CD14-positive monocyte (primary cell): ENCODE measurements at regions not wholly inside any gene's neighbourhood (a gene's known extent, or its start where the extent isn't known, plus 50 kb on each side); places are given as distances from the start of the nearest gene placed in this dataset.
A peak's percentile ranks its signal among the peaks of the same experiment; 100 is the strongest.

Experiments
- DNase-seq, 3 donors: peaks; one replicate each; pipeline ENCODE4 v3.0.0-alpha.2; 2011 to 2022
- H2AFZ ChIP-seq: 2 replicates; pipeline ENCODE4 v1.6.0; 2012; ENCODE audit warnings: mild to moderate bottlenecking, low read depth, low read length, inconsistent platforms; ENCODE audit not compliant: insufficient read depth, poor library complexity, severe bottlenecking
- H3K27ac ChIP-seq, 2 donors: 1 replicate in 1 of 2; 2 replicates in 1 of 2; pipeline ENCODE4 v1.5.1; 2012 to 2013; ENCODE audit warnings: low read length in 2 of 2, control low read depth in 1 of 2, inconsistent platforms in 1 of 2, low read depth in 1 of 2, mild to moderate bottlenecking in 1 of 2
- H3K27me3 ChIP-seq, 2 donors: one replicate each; pipeline versions ENCODE4 v1.6.0 to v1.6.1; 2011 to 2013; ENCODE audit warnings: low read length in 2 of 2; ENCODE audit not compliant: control insufficient read depth in 2 of 2, insufficient read depth in 2 of 2
- H3K36me3 ChIP-seq, 2 donors: replicated peaks in 1 of 2; 1 replicate in 1 of 2; 2 replicates in 1 of 2; pipeline versions ENCODE4 v1.5.1 to v1.6.1; 2012 to 2013; ENCODE audit warnings: low read length in 2 of 2, control low read depth in 1 of 2, inconsistent platforms in 1 of 2, mild to moderate bottlenecking in 1 of 2; ENCODE audit not compliant: insufficient read depth in 2 of 2, control insufficient read depth in 1 of 2
- H3K4me1 ChIP-seq, 2 donors: 1 replicate in 1 of 2; 2 replicates in 1 of 2; pipeline versions ENCODE4 v1.5.1 to v1.6.1; 2012 to 2013; ENCODE audit warnings: low read length in 2 of 2, control low read depth in 1 of 2, inconsistent platforms in 1 of 2, mild to moderate bottlenecking in 1 of 2, moderate library complexity in 1 of 2; ENCODE audit not compliant: insufficient read depth in 2 of 2, control insufficient read depth in 1 of 2
- H3K4me2 ChIP-seq: replicated peaks from 2 replicates; pipeline ENCODE3; 2012; ENCODE audit warnings: low read length, moderate library complexity, mild to moderate bottlenecking; ENCODE audit not compliant: poor library complexity, severe bottlenecking; ENCODE audit errors: extremely low read depth
- H3K4me3 ChIP-seq, 3 experiments: fragments of 200-600 bp in 1 of 3; sonication (generic) in 1 of 3; replicated peaks in 1 of 3; 1 replicate in 2 of 3; 2 replicates in 1 of 3; pipeline ENCODE4 v1.5.1; 2011 to 2013; ENCODE audit warnings: low read length in 3 of 3, mild to moderate bottlenecking in 3 of 3, control low read depth in 2 of 3, low read depth in 2 of 3, inconsistent platforms in 1 of 3, moderate library complexity in 1 of 3
- H3K79me2 ChIP-seq: 2 replicates; pipeline ENCODE4 v1.6.0; 2012; ENCODE audit warnings: mild to moderate bottlenecking, control low read depth, inconsistent platforms, low read length, moderate library complexity; ENCODE audit not compliant: insufficient read depth
- H3K9ac ChIP-seq: 2 replicates; pipeline ENCODE4 v1.6.0; 2017; ENCODE audit warnings: low read length, mild to moderate bottlenecking; ENCODE audit not compliant: insufficient read depth, poor library complexity, severe bottlenecking
- H3K9me3 ChIP-seq, 2 donors: replicated peaks in 1 of 2; 1 replicate in 1 of 2; 2 replicates in 1 of 2; pipeline versions ENCODE4 v1.5.1 to v1.6.1; 2012 to 2013; ENCODE audit warnings: low read length in 2 of 2, control low read depth in 1 of 2; ENCODE audit not compliant: control insufficient read depth in 1 of 2, insufficient read depth in 1 of 2
- H4K20me1 ChIP-seq: 2 replicates; pipeline ENCODE4 v1.6.0; 2012; ENCODE audit warnings: mild to moderate bottlenecking, low read length, control low read depth, moderate library complexity; ENCODE audit not compliant: insufficient read depth
- H3K27ac Mint-ChIP-seq, 7 donors: one replicate each; pipeline ENCODE4 v1.8.0; 2020; ENCODE audit warnings: mild to moderate bottlenecking in 7 of 7, mixed read lengths in 7 of 7, moderate library complexity in 6 of 7, inconsistent platforms in 2 of 7
- H3K27me3 Mint-ChIP-seq, 3 donors: one replicate each; pipeline ENCODE4 v1.8.0; 2021 to 2022; ENCODE audit warnings: low read depth in 3 of 3, mild to moderate bottlenecking in 3 of 3, mixed read lengths in 3 of 3, moderate library complexity in 3 of 3, inconsistent platforms in 1 of 3
- H3K36me3 Mint-ChIP-seq, 2 donors: one replicate each; pipeline ENCODE4 v1.8.0; 2020; ENCODE audit warnings: mixed read lengths in 2 of 2, inconsistent platforms in 1 of 2, mild to moderate bottlenecking in 1 of 2
- H3K4me1 Mint-ChIP-seq: one replicate; pipeline ENCODE4 v1.8.0; 2020; ENCODE audit warnings: mild to moderate bottlenecking, mixed read lengths
- H3K4me3 Mint-ChIP-seq, 2 donors: one replicate each; pipeline ENCODE4 v1.8.0; 2020; ENCODE audit warnings: mild to moderate bottlenecking in 2 of 2, mixed read lengths in 2 of 2, moderate library complexity in 1 of 2
- H3K9me3 Mint-ChIP-seq, 7 donors: one replicate each; pipeline ENCODE4 v1.8.0; 2020 to 2022; ENCODE audit warnings: mixed read lengths in 7 of 7, mild to moderate bottlenecking in 6 of 7, moderate library complexity in 6 of 7, inconsistent platforms in 2 of 7
- CTCF ChIP-seq: fragments of 200-600 bp; IDR thresholded peaks from one replicate; pipeline ENCODE4 v1.8.0; 2022; ENCODE audit warnings: antibody characterized with exemption, mild to moderate bottlenecking
- WGBS: methylation state at CpG from one replicate; pipeline ENCODE4 v1.1.5; 2013; ENCODE audit warnings: missing lambda C conversion rate; ENCODE audit not compliant: insufficient coverage; 5-methylcytosine and 5-hydroxymethylcytosine counted together
- intact Hi-C, 2 donors: fragments of 100-400 bp; cut with micrococcal nuclease; formaldehyde crosslinking; loops; one replicate each; pipeline versions ENCODE4 v1.15.0 to v1.15.1; 2023

- no peaks in the 10 kb centered on the region for H3K36me3 Mint-ChIP-seq
- no peaks in the 10 kb centered on the region for H3K4me1 ChIP-seq
- H3K27ac Mint-ChIP-seq: no peak overlapping the region
- no peak overlapping the region for H3K4me2 ChIP-seq
- no peak for DNase-seq
- intact Hi-C loops: no loop called here
- peaks cover 0 to 2% (median 1%) of the 10 kb centered on the region in 3 donors for H3K27me3 Mint-ChIP-seq
- no peaks in the 10 kb centered on the region for H3K9me3 ChIP-seq
- no peaks in the 10 kb centered on the region for H3K79me2 ChIP-seq
- no peaks in the 10 kb centered on the region for H3K27me3 ChIP-seq
- no peak for TF ChIP-seq CTCF
- no peak overlapping the region for H3K9ac ChIP-seq
- no peaks in the 10 kb centered on the region for H3K4me1 Mint-ChIP-seq
- H2AFZ ChIP-seq: no peak overlapping the region
- no peak overlapping the region for H3K4me3 Mint-ChIP-seq
- WGBS: 100% methylated on average over 1 of the region's 5 CpGs
- no peaks in the 10 kb centered on the region for H3K36me3 ChIP-seq
- H3K9me3 Mint-ChIP-seq: peaks cover 0 to 2% (median 0%) of the 10 kb centered on the region in 7 donors
- no peak overlapping the region for H3K27ac ChIP-seq
- no peak overlapping the region for H3K4me3 ChIP-seq
- no peaks in the 10 kb centered on the region for H4K20me1 ChIP-seq
These were observed 178.9 kb upstream of the NABP1 start for GRCh38 chr2:191499050-191499449.

GRCh38 chr2:191499874-191500565 is 177.9 kb upstream of the NABP1 start:
- Mint-ChIP-seq H3K9me3 (no peaks in the 10 kb centered on the region), H3K27me3 (no peaks in the 10 kb centered on the region)

More at GRCh38 chr2:191499874-191500565, 177.9 kb upstream of the NABP1 start:
- no peaks in the 10 kb centered on the region for H4K20me1 ChIP-seq
- H3K9ac ChIP-seq: no peak overlapping the region
- no peaks in the 10 kb centered on the region for H3K79me2 ChIP-seq
- intact Hi-C loops: no loop called here
- H3K4me3 ChIP-seq: no peak overlapping the region
- no peak for DNase-seq
- Mint-ChIP-seq H3K27ac (no peak overlapping the region), H3K4me3 (peak overlapping the region in 1 of 2 donors; percentile 21), H3K4me1 (no peaks in the 10 kb centered on the region), H3K36me3 (no peaks in the 10 kb centered on the region)
- WGBS: 97% methylated on average over 7 of the region's 9 CpGs
- no peak overlapping the region for H3K27ac ChIP-seq
- no peaks in the 10 kb centered on the region for H3K36me3 ChIP-seq
- H3K4me2 ChIP-seq: no peak overlapping the region
- TF ChIP-seq CTCF: no peak
- H3K4me1 ChIP-seq: no peaks in the 10 kb centered on the region
- no peak overlapping the region for H2AFZ ChIP-seq
- no peaks in the 10 kb centered on the region for H3K27me3 ChIP-seq
- no peaks in the 10 kb centered on the region for H3K9me3 ChIP-seq
